HEK293T (cell line): ENCODE measurements at regions not wholly inside any gene's neighbourhood (a gene's known extent, or its start where the extent isn't known, plus 50 kb on each side); places are given as distances from the start of the nearest gene placed in this dataset.

ENCODE experiments used
- ARNT ChIP-seq: fragments of 450-650 bp; IDR thresholded peaks from 2 replicates; pipeline ENCODE4 v1.6.1; 2017; ENCODE audit warnings: mild to moderate bottlenecking
- BHLHE40 ChIP-seq: fragments of 450-650 bp; IDR thresholded peaks from 2 replicates; pipeline ENCODE4 v1.6.1; 2016; ENCODE audit warnings: mild to moderate bottlenecking, moderate library complexity, borderline replicate concordance
- CTBP1 ChIP-seq: fragments of 450-650 bp; IDR thresholded peaks from 2 replicates; pipeline ENCODE4 v1.6.1; 2016; ENCODE audit warnings: borderline replicate concordance
- ELF4 ChIP-seq: fragments of 450-650 bp; IDR thresholded peaks from 2 replicates; pipeline ENCODE4 v1.6.1; 2017; ENCODE audit warnings: antibody characterized with exemption
- FOXA1 ChIP-seq: fragments of 450-650 bp; IDR thresholded peaks from 2 replicates; pipeline ENCODE4 v1.6.1; 2016; ENCODE audit warnings: mild to moderate bottlenecking
- FOXK2 ChIP-seq: fragments of 450-650 bp; IDR thresholded peaks from 2 replicates; pipeline ENCODE4 v1.6.1; 2016; ENCODE audit warnings: mild to moderate bottlenecking
- FOXM1 ChIP-seq: fragments of 450-650 bp; IDR thresholded peaks from 2 replicates; pipeline ENCODE4 v1.6.1; 2017; ENCODE audit warnings: mild to moderate bottlenecking, borderline replicate concordance
- HDGF ChIP-seq: fragments of 450-650 bp; IDR thresholded peaks from 2 replicates; pipeline ENCODE4 v1.6.1; 2017; ENCODE audit warnings: antibody characterized with exemption, borderline replicate concordance
- NFRKB ChIP-seq: fragments of 450-650 bp; IDR thresholded peaks from 2 replicates; pipeline ENCODE4 v1.6.1; 2016; ENCODE audit warnings: mild to moderate bottlenecking, moderate library complexity
- PKNOX1 ChIP-seq: fragments of 450-650 bp; IDR thresholded peaks from 2 replicates; pipeline ENCODE4 v1.6.1; 2016
- SP1 ChIP-seq: fragments of 450-650 bp; IDR thresholded peaks from 2 replicates; pipeline ENCODE4 v1.6.1; 2017
- TARDBP ChIP-seq: fragments of 450-650 bp; IDR thresholded peaks from 2 replicates; pipeline ENCODE4 v1.6.1; 2016
- ZNF384 ChIP-seq: fragments of 450-650 bp; IDR thresholded peaks from 2 replicates; pipeline ENCODE4 v1.6.1; 2016

- TF ChIP-seq PKNOX1: no peak
- no peak for TF ChIP-seq FOXA1
- no peak for TF ChIP-seq NFRKB
- TF ChIP-seq BHLHE40: no peak
- TF ChIP-seq TARDBP: no peak
- no peak for TF ChIP-seq SP1
- no peak for TF ChIP-seq FOXM1
- no peak for TF ChIP-seq ELF4
- no peak for TF ChIP-seq HDGF
- TF ChIP-seq ARNT: no peak
- TF ChIP-seq FOXK2: no peak
- no peak for TF ChIP-seq CTBP1
- no peak for TF ChIP-seq ZNF384
Observed at GRCh38 chr1:66433611-66434010, 100.3 kb upstream of the SGIP1 start.
